SH-SY5Y (cell line): ENCODE measurements at regions not wholly inside any gene's neighbourhood (a gene's known extent, or its start where the extent isn't known, plus 50 kb on each side); places are given as distances from the start of the nearest gene placed in this dataset.

Experiments used
- GATA2 ChIP-seq: IDR thresholded peaks from 2 replicates; pipeline ENCODE4 v1.6.1; 2011; ENCODE audit warnings: mild to moderate bottlenecking, low read depth, low read length
- GATA3 ChIP-seq: IDR thresholded peaks from 2 replicates; pipeline ENCODE4 v1.6.1; 2011; ENCODE audit warnings: low read depth, mild to moderate bottlenecking, low read length, moderate library complexity

DNA sequence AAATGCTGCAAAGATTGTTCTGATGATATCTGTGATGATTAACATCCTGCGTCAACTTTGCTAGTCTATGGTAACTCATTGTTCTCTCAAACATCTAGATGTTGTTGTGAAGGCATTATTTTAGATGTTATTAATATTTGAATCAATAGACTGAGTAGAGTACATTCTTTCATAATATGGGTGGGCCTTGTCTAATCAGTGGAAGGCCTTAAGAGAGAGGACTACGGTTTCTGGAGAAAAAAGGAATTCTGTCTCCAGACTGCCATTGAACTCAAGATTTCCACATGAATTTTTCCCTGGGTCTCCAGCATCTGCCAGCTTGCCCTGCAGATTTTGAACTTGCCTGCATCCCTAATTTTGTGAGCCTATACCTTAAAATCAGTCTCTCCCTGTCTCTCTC, 2381.1 kb upstream of the AGA start:
- TF ChIP-seq GATA2 (no peak), GATA3 (no peak)
